22Rv1 (cell line): ENCODE measurements at regions not wholly inside any gene's neighbourhood (a gene's known extent, or its start where the extent isn't known, plus 50 kb on each side); places are given as distances from the start of the nearest gene placed in this dataset.

ENCODE experiments used
- ZFX ChIP-seq: fragments of 450-650 bp; IDR thresholded peaks from 2 replicates; pipeline ENCODE4 v1.6.1; 2017; ENCODE audit warnings: antibody characterized with exemption, borderline replicate concordance
- TF ChIP-seq, protein P1 (sequence below): fragments of 450-650 bp; IDR thresholded peaks from 2 replicates; pipeline ENCODE4 v1.5.1; 2017; ENCODE audit warnings: mild to moderate bottlenecking

DNA sequence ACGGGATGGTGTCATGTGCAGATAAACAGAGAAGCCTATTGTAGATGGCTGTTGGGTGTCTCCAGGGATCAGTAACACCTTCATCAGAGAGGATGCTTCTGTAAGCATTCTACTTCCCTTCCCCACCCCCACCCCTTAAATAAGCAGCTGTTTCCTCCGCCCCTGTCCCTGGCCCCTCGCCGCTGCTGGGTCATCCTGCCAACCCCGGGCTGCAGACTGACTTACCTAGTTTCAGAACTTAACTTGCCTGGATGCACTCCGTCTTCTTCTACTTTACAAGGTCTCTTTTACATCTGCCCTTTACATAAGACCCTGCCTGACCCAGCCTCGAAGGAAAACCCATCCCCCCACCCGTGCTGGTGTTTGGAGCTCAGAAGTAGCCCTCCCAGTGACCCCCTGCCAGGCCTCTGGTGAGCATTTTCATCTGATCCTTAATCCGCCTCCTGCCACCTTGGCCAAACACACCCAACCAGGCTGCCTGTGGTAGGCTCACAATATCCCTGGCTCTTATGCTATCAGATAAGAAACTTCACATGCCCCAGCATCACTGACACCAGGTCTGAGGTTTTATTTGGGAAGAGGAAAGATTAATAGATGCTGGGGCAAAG lies 103.0 kb upstream of the HES1 start:
- TF ChIP-seq, protein P1, sequence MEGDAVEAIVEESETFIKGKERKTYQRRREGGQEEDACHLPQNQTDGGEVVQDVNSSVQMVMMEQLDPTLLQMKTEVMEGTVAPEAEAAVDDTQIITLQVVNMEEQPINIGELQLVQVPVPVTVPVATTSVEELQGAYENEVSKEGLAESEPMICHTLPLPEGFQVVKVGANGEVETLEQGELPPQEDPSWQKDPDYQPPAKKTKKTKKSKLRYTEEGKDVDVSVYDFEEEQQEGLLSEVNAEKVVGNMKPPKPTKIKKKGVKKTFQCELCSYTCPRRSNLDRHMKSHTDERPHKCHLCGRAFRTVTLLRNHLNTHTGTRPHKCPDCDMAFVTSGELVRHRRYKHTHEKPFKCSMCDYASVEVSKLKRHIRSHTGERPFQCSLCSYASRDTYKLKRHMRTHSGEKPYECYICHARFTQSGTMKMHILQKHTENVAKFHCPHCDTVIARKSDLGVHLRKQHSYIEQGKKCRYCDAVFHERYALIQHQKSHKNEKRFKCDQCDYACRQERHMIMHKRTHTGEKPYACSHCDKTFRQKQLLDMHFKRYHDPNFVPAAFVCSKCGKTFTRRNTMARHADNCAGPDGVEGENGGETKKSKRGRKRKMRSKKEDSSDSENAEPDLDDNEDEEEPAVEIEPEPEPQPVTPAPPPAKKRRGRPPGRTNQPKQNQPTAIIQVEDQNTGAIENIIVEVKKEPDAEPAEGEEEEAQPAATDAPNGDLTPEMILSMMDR = no peak
- no peak for TF ChIP-seq ZFX
